BE2C (cell line): ENCODE measurements at regions not wholly inside any gene's neighbourhood (a gene's known extent, or its start where the extent isn't known, plus 50 kb on each side); places are given as distances from the start of the nearest gene placed in this dataset.
A peak's percentile ranks its signal among the peaks of the same experiment; 100 is the strongest.
"Not testable (repeated sequence)": the region's sequence is repeated elsewhere in the genome, so short reads cannot be mapped to it uniquely, and the experiment has no call there.

Experiments used
- DNase-seq: peaks from one replicate; pipeline ENCODE4 v3.0.0-alpha.2; 2020
- H3K27me3 ChIP-seq: fragments of 250-450 bp; sonication (Bioruptor Pico); 2 replicates; pipeline ENCODE4 v1.5.1; 2020; ENCODE audit warnings: mild to moderate bottlenecking
- H3K36me3 ChIP-seq: fragments of 250-450 bp; sonication (Bioruptor Pico); 2 replicates; pipeline ENCODE4 v1.5.1; 2020; ENCODE audit warnings: mild to moderate bottlenecking
- H3K4me1 ChIP-seq: fragments of 250-450 bp; sonication (Bioruptor Pico); 2 replicates; pipeline ENCODE4 v1.5.1; 2020
- H3K4me3 ChIP-seq: 2 replicates; pipeline ENCODE4 v1.5.1; 2011; ENCODE audit warnings: low read depth, low read length
- H3K9me3 ChIP-seq: fragments of 250-450 bp; sonication (Bioruptor Pico); 2 replicates; pipeline ENCODE4 v1.5.1; 2020
- TF ChIP-seq, protein P1 (sequence below): IDR thresholded peaks from 2 replicates; pipeline ENCODE4 v1.5.1; 2012; ENCODE audit warnings: mild to moderate bottlenecking, low read depth, low read length

- Histone ChIP-seq H3K36me3 (no peaks in the 10 kb centered on the region), H3K4me3 (no peak overlapping the region), H3K4me1 (no peaks in the 10 kb centered on the region), H3K9me3 (no peaks in the 10 kb centered on the region), H3K27me3 (no peaks in the 10 kb centered on the region)
- DNase-seq: no peak
- TF ChIP-seq, protein P1, sequence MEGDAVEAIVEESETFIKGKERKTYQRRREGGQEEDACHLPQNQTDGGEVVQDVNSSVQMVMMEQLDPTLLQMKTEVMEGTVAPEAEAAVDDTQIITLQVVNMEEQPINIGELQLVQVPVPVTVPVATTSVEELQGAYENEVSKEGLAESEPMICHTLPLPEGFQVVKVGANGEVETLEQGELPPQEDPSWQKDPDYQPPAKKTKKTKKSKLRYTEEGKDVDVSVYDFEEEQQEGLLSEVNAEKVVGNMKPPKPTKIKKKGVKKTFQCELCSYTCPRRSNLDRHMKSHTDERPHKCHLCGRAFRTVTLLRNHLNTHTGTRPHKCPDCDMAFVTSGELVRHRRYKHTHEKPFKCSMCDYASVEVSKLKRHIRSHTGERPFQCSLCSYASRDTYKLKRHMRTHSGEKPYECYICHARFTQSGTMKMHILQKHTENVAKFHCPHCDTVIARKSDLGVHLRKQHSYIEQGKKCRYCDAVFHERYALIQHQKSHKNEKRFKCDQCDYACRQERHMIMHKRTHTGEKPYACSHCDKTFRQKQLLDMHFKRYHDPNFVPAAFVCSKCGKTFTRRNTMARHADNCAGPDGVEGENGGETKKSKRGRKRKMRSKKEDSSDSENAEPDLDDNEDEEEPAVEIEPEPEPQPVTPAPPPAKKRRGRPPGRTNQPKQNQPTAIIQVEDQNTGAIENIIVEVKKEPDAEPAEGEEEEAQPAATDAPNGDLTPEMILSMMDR: no peak
Observed at GRCh38 chr16:86076606-86077005, 177.6 kb downstream of the IRF8 start.

DNA sequence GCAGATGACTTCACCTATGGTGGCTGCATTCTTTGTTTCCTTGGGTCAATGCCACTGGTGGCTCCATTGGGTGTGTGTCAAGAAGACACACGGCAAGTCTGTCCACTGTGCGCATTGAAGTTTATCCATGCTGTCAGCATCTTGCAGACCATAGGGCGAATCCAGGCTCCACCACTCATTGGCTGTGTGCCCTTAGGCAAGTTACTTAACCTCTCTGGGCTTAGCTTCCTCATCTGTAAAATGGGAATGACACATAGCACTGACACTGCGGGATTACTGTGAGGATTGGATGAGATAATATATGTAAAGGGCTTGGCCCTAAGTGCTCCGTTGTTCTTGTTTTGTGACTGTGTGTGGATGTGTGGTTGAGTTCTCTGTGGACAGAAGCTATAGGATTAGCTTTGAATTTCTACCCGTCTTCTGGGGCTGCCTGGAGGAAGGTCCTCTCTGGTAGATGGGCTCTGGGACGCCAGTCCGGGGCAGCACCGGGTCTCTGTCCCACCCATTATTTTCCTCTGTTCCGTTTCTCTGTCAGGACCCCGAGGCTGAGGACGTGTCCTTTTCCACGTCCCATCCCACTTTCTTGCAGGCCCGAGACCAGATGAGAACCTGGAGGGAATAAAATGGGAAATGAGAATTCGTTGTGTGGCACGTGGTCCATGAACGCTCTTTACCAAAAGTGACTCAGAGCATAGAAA is 178.4 kb downstream of the IRF8 start:
- H3K4me1 ChIP-seq: no peaks in the 10 kb centered on the region
- no peaks in the 10 kb centered on the region for H3K9me3 ChIP-seq
- TF ChIP-seq, protein P1: no peak
- H3K4me3 ChIP-seq: no peak overlapping the region
- DNase-seq: no peak
- no peaks in the 10 kb centered on the region for H3K27me3 ChIP-seq
- H3K36me3 ChIP-seq: no peaks in the 10 kb centered on the region

- H3K27me3 ChIP-seq: no peaks in the 10 kb centered on the region
- H3K4me3 ChIP-seq: no peak overlapping the region
- DNase-seq: peak; percentile 2
- no peaks in the 10 kb centered on the region for H3K9me3 ChIP-seq
- H3K36me3 ChIP-seq: no peaks in the 10 kb centered on the region
- no peaks in the 10 kb centered on the region for H3K4me1 ChIP-seq
- TF ChIP-seq, protein P1: no peak
Observed at GRCh38 chr16:86078121-86078600, 179.2 kb downstream of the IRF8 start.

DNA sequence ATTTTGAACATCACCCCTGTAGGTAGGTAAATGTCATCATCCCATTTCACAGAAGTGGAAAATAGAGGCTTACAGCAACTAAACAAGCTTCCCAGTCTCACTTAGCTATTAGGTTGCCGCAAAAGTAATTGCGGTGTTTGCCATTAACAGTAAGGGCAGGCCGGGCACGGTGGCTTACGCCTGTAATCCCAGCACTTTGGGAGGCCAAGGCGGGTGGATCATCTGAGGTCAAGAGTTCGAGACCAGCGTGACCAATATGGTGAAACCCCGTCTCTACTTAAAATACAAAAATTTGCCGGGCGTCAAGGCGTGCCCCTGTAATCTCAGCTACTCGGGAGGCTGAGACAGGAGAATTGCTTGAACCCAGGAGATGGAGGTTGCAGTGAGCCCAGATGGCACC is 179.7 kb downstream of the IRF8 start:
- H3K4me3 ChIP-seq, H3K4me1 ChIP-seq, H3K9me3 ChIP-seq, H3K36me3 ChIP-seq, H3K27me3 ChIP-seq, DNase-seq: not testable (repeated sequence)

- Histone ChIP-seq H3K4me1 (no peaks in the 10 kb centered on the region), H3K4me3 (no peak overlapping the region), H3K36me3 (no peaks in the 10 kb centered on the region), H3K27me3 (no peaks in the 10 kb centered on the region), H3K9me3 (no peaks in the 10 kb centered on the region)
- DNase-seq: no peak
- TF ChIP-seq, protein P1: no peak
Observed at GRCh38 chr16:86079255-86079885, 180.4 kb downstream of the IRF8 start.

DNA sequence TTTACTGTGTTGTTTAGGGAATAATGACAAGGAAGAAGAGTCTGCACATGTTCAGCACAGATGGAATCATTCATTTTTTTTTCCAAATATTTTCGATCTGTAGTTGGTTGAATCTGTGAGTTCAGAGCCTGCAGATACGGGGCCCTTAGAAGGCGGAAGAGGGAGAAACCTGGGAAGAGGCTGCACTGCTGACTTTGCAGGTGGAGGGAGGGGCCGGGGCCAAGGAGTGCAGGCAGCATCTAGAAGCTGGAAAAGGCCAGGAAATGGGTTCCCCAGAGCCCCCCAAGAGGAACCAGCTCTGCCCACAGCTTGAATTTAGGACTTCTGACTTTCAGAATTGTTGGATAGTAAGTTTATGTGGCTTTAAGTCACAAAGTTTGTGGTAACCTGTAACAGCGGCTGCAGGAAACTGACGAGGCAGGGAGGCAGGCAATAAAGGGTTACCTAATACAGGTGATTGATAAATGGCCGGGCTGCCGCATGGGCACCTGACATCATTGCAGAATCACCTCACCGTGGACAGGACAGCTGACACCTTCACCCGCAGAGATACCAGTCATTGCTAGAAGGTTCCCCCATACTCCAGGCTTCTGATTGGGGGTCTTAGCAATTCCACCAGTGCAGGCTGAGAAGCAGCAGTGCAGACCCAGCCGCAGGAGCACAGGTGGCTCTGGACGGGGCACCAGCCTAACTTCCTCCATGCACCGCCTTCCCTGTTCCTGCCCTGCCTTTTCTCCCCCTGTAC is 181.3 kb downstream of the IRF8 start:
- TF ChIP-seq, protein P1: no peak
- no peaks in the 10 kb centered on the region for H3K9me3 ChIP-seq
- no peak for DNase-seq
- no peaks in the 10 kb centered on the region for H3K27me3 ChIP-seq
- H3K4me1 ChIP-seq: no peaks in the 10 kb centered on the region
- no peak overlapping the region for H3K4me3 ChIP-seq
- H3K36me3 ChIP-seq: no peaks in the 10 kb centered on the region
